PC-9 (cell line): ENCODE measurements at regions not wholly inside any gene's neighbourhood (a gene's known extent, or its start where the extent isn't known, plus 50 kb on each side); places are given as distances from the start of the nearest gene placed in this dataset.

Source experiments
- BruUV-seq: library from RNA; stranded (reverse); fragments of 400-500 nt; replicated peaks from 2 replicates; lab custom pipeline; 2021; lab: Mats Ljungman, UMichigan
- CTCF ChIA-PET: fragments of 300-600 bp; sonication (Branson Sonifier 250); formaldehyde crosslinking; loops from one replicate; lab custom pipeline; 2022; ENCODE audit warnings: antibody characterized with exemption; lab: Charles Lee
- POLR2A ChIA-PET: fragments of 300-600 bp; sonication (Branson Sonifier 250); formaldehyde crosslinking; loops from one replicate; lab custom pipeline; 2022; ENCODE audit warnings: antibody characterized with exemption; ENCODE audit not compliant: unreplicated experiment; lab: Charles Lee
- DNase-seq, 2 experiments: peaks; one replicate each; pipeline versions ENCODE4 v3.0.0 to v3.0.0-alpha.2; 2015 to 2022; ENCODE audit warnings: mixed read lengths in 1 of 2
- H2AFZ ChIP-seq: fragments of 200-600 bp; sonication (generic); 2 replicates; pipeline ENCODE4 v1.8.1; 2017; ENCODE audit warnings: antibody characterized with exemption
- H3F3A ChIP-seq: fragments of 200-600 bp; sonication (generic); 2 replicates; pipeline ENCODE4 v1.8.1; 2017; ENCODE audit warnings: antibody characterized with exemption, mild to moderate bottlenecking, low read depth; ENCODE audit not compliant: insufficient read depth
- H3K27ac ChIP-seq: fragments of 200-600 bp; sonication (generic); 2 replicates; pipeline ENCODE4 v1.6.1; 2016; ENCODE audit warnings: mixed run types
- H3K27me3 ChIP-seq: fragments of 200-600 bp; sonication (generic); 2 replicates; pipeline ENCODE4 v1.6.1; 2016; ENCODE audit warnings: low read depth, mixed run types; ENCODE audit not compliant: insufficient read depth
- H3K36me3 ChIP-seq: fragments of 200-600 bp; sonication (generic); 2 replicates; pipeline ENCODE4 v1.6.1; 2016; ENCODE audit warnings: low read depth, mixed run types
- H3K4me1 ChIP-seq: fragments of 200-600 bp; sonication (generic); replicated peaks from 2 replicates; pipeline ENCODE4 v1.6.1; 2016; ENCODE audit warnings: mixed run types; ENCODE audit not compliant: insufficient read depth
- H3K4me2 ChIP-seq: fragments of 200-600 bp; sonication (generic); 2 replicates; pipeline ENCODE4 v1.6.1; 2017; ENCODE audit warnings: mixed run types
- H3K4me3 ChIP-seq: fragments of 200-600 bp; sonication (generic); 2 replicates; pipeline ENCODE4 v1.6.1; 2016; ENCODE audit warnings: mixed run types
- H3K79me2 ChIP-seq: fragments of 200-600 bp; sonication (generic); 2 replicates; pipeline ENCODE4 v1.6.1; 2017; ENCODE audit warnings: low read depth, mixed run types
- H3K9me2 ChIP-seq: fragments of 200-600 bp; sonication (generic); 2 replicates; pipeline ENCODE4 v1.8.1; 2017; ENCODE audit warnings: mild to moderate bottlenecking; ENCODE audit not compliant: insufficient read depth
- H3K9me3 ChIP-seq: fragments of 200-600 bp; sonication (generic); 2 replicates; pipeline ENCODE4 v1.8.1; 2016; ENCODE audit warnings: low read depth; ENCODE audit not compliant: insufficient read depth
- H4K20me1 ChIP-seq: fragments of 200-600 bp; sonication (generic); 2 replicates; pipeline ENCODE4 v1.8.1; 2017; ENCODE audit not compliant: insufficient read depth
- CTCF ChIP-seq: fragments of 200-600 bp; sonication (generic); conservative IDR thresholded peaks from 2 replicates; pipeline ENCODE4 v1.6.1; 2017; ENCODE audit warnings: mixed run types, antibody characterized with exemption, mild to moderate bottlenecking, moderate library complexity
- EZH2 ChIP-seq: fragments of 200-600 bp; sonication (generic); IDR thresholded peaks from 2 replicates; pipeline ENCODE4 v1.8.0; 2017; ENCODE audit warnings: antibody characterized with exemption, low read depth
- intact Hi-C: fragments of 100-400 bp; cut with micrococcal nuclease; formaldehyde crosslinking; loops from one replicate; pipeline ENCODE4 v1.10.0; 2022; ENCODE audit not compliant: unreplicated experiment

GRCh38 chr12:107840186-107840585 lies 65.7 kb downstream of the ASCL4 start:
- BruUV-seq, result no TSS peak
- POLR2A ChIA-PET, result no interaction called here

GRCh38 chr12:107843351-107844311 lies 69.1 kb downstream of the ASCL4 start:
- Histone ChIP-seq H2AFZ (no peak overlapping the region), H3K27me3 (peaks cover 37% of the 10 kb centered on the region), H3K9me2 (no peaks in the 10 kb centered on the region), H3K9me3 (no peaks in the 10 kb centered on the region), H3K4me2 (no peak overlapping the region), H3F3A (no peaks in the 10 kb centered on the region), H3K4me3 (no peak overlapping the region), H3K79me2 (no peaks in the 10 kb centered on the region), H3K27ac (no peak overlapping the region), H4K20me1 (no peaks in the 10 kb centered on the region), H3K36me3 (no peaks in the 10 kb centered on the region), H3K4me1 (no peaks in the 10 kb centered on the region)
- ChIA-PET CTCF (no interaction called here), POLR2A (no interaction called here)
- TF ChIP-seq EZH2, result no peak
- no peak for TF ChIP-seq CTCF
- intact Hi-C loops, result no loop called here
- no peak for DNase-seq
- no TSS peak for BruUV-seq

More at GRCh38 chr12:107840186-107840585, 65.7 kb downstream of the ASCL4 start:
- Histone ChIP-seq H4K20me1 (no peaks in the 10 kb centered on the region), H3K4me3 (no peak overlapping the region), H3K9me2 (no peaks in the 10 kb centered on the region), H3K36me3 (no peaks in the 10 kb centered on the region), H3K27me3 (peaks cover 6% of the 10 kb centered on the region), H3K9me3 (no peaks in the 10 kb centered on the region), H3F3A (no peaks in the 10 kb centered on the region), H3K27ac (no peak overlapping the region), H3K4me2 (no peak overlapping the region), H3K79me2 (no peaks in the 10 kb centered on the region), H2AFZ (no peak overlapping the region), H3K4me1 (no peaks in the 10 kb centered on the region)
- CTCF ChIA-PET, result no interaction called here
- TF ChIP-seq CTCF (no peak), EZH2 (no peak)
- intact Hi-C loops, result no loop called here
- no peak for DNase-seq

GRCh38 chr12:107844312-107844921 lies 69.9 kb downstream of the ASCL4 start:
- Histone ChIP-seq H2AFZ (no peak overlapping the region), H3K79me2 (no peaks in the 10 kb centered on the region), H3F3A (no peaks in the 10 kb centered on the region), H3K4me1 (no peaks in the 10 kb centered on the region), H3K9me2 (no peaks in the 10 kb centered on the region), H3K4me2 (no peak overlapping the region), H3K27me3 (peaks cover 45% of the 10 kb centered on the region), H3K36me3 (no peaks in the 10 kb centered on the region), H3K4me3 (no peak overlapping the region), H3K9me3 (no peaks in the 10 kb centered on the region), H3K27ac (no peak overlapping the region), H4K20me1 (no peaks in the 10 kb centered on the region)
- intact Hi-C loops, result no loop called here
- BruUV-seq, result no TSS peak
- POLR2A ChIA-PET, result no interaction called here
- no peak for DNase-seq
- TF ChIP-seq EZH2 (no peak), CTCF (no peak)
- CTCF ChIA-PET, result interaction anchor here (0.6 kb wide), 1 partner anchor 64 kb away, joined by 5 read pairs; no protein-coding TSS in a partner anchor
